GM21576 (cell line): ENCODE measurements at regions not wholly inside any gene's neighbourhood (a gene's known extent, or its start where the extent isn't known, plus 50 kb on each side); places are given as distances from the start of the nearest gene placed in this dataset.
"Not testable (repeated sequence)": the region's sequence is repeated elsewhere in the genome, so short reads cannot be mapped to it uniquely, and the experiment has no call there.

ENCODE experiments used
- ATAC-seq: cut with Tn5 transposase; IDR thresholded peaks from one replicate; pipeline ENCODE4 v1.9.1; 2021; ENCODE audit warnings: mild to moderate bottlenecking, moderate library complexity; ENCODE audit not compliant: unreplicated experiment

DNA sequence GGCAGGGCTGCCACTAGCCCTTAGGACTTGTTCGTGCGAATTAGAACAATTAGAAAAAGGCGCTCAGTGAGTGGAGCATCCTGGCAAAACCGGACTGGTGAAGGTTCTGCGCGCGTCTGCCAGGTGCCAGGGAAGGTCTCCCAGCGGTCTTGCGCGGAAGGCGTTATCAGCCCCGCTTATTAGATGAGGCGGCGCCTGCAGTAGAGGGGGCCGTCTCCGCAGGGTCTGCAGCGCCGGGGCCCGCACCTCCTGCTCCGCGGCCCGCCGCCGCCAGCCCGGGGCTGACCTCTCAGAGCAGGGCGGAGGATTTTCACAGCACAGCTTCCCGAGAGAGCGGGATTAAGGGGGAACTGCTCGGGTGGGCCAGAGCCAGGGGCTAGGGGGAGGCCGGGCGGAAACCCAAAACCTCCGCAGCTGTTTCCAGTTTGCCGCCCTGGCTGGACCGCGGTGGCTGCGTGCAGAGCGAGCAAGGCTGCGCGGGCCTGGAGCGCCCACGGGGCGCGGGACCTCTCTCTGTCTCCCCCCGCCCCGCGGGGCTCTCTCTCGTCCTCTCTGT, 155.2 kb downstream of the FOXD2 start:
- ATAC-seq: no peak

- ATAC-seq: no peak
Measured at GRCh38 chr1:47593598-47594285, 155.9 kb downstream of the FOXD2 start.

DNA sequence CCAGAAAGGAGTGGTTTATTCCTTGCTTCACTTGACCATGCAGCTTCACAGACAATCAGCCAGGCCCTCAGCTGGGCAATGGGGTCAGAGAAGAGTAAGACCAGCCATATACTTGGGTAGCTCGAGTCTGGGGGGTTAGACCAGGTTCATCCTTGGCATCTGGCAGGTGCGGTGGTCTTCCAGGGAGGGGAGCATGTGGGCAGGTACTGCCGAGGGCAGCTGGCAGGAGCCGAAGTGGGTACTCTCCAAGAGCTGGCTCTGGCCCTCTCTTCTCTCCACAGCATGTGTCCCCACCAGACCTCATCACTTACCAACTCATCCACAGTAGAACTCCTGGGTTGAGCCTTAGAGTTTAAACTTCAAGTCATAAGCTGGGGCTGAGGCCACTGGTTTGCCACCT, 156.8 kb downstream of the FOXD2 start:
- no peak for ATAC-seq

GRCh38 chr1:47596328-47596727, 158.5 kb downstream of the FOXD2 start:
- ATAC-seq: no peak

GRCh38 chr1:47598357-47598756, 160.5 kb downstream of the FOXD2 start:
- ATAC-seq: no peak

DNA sequence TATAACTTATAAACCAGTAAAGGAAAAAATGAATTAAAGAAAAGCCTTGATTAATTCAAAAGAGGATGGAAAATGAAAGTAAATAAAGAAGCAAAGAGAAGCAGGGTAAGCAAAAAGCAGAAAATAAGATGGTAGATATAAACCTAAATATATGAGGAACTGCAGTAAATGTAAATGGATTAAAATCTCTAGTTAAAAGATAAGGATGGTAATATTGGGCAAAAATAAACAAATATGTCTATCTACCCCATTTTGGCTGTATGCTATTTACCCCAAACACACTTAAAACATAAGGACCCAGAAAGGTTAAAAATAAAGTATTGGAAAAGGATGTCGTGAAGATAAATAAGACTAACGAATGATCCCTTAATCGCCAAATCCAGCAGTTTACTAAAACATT, 161.9 kb downstream of the FOXD2 start:
- ATAC-seq: no peak

DNA sequence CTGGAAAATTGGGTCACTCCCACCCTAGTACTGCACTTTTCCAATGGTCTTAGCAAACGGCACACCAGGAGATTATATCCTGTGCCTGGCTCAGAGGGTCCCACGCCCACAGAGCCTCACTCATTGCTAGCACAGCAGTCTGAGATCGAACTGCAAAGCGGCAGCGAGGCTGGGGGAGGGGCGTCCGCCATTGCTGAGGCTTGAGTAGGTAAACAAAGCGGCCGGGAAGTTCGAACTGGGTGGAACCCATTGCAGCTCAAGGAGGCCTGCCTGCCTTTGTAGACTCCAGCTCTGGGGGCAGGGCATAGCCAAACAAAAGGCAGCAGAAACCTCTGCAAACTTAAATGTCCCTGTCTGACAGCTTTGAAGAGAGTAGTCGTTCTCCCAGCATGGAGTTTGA, 164.6 kb downstream of the FOXD2 start:
- not testable (repeated sequence) for ATAC-seq

DNA sequence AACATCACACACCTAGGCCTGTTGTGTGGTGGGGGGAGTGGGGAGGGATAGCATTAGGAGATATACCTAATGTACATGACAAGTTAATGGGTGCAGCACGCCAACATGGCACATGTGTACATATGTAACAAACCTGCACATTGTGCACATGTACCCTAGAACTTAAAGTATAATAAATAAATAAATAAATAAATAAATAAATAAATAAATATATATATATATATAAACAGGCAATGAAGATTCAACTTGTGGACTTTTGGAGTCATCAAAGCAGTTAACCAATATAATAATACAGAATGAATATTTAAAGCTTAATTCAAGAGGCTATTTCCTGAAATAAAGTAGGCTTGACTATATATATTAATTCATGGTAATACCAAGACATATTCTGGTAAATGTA, 167.0 kb downstream of the FOXD2 start:
- ATAC-seq: not testable (repeated sequence)

GRCh38 chr1:47608296-47608875, 170.5 kb downstream of the FOXD2 start:
- no peak for ATAC-seq

- no peak for ATAC-seq
Measured at GRCh38 chr1:47611992-47612391, 174.1 kb downstream of the FOXD2 start.

- ATAC-seq: no peak
Measured at GRCh38 chr1:47612819-47613218, 175.0 kb downstream of the FOXD2 start.

DNA sequence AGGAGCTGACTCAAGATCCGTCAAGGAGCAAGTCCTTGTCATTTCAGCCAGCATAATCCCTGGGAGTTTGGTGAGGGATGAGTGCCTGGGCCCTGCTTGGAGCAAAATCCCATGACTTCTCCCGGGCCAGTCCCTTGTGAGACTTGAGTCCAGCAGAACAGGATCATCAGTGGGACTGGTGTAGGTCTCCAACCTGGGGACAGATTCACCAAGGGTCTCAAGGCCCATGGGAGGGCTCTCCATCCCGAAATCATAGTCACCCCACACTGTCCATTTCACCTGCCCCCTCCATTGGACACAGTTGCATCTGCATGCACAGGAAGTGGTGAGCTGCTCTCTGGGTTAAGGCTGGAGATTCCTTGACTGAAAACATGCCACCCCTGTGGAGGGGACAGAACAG, 178.2 kb downstream of the FOXD2 start:
- ATAC-seq: no peak

DNA sequence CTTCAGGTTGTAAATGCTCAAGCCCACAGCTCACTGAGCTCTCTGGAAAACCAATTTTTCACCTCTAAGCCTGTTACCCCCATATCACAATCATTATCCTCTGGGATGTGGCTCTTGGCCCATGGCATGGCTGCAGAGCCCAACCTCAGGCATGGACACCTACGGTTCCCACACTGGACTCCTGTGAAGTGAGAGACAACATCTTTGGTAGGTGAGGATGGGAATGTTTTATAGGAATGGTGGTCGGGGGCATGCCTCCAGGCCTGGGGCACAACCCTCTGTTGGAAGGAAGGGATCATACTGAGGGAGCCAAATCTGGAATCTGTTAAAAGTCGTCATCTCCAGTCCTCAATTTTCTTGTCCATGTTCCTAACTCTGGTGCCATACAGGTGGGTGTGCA, 179.1 kb downstream of the FOXD2 start:
- ATAC-seq: no peak

- no peak for ATAC-seq
Measured at GRCh38 chr1:47617381-47618221, 179.8 kb downstream of the FOXD2 start.

DNA sequence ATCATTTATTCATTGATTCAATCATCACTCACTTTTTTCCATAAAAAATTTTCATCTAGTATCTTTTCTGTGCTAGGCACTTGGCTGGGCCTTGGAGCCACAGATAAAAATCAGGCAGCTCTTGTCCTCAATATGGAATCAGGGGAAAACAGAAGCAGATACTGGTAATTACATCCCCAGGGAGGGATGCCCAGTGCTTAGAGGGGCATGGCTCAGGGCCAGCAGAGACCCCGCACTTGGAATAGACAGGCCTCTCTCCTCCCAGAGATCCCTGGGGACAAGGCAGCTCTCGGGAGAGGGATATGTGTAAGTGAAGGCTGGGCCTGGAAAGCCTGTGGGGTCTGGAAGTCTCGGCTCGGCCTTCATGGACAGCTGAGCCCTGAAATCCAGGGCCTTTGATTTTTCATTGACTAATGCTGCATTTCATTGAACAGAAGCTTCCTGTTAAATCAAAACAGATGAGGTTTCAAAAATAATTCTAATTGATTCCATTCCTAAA, 180.4 kb downstream of the FOXD2 start:
- ATAC-seq: no peak

GRCh38 chr1:47618830-47619229, 181.0 kb downstream of the FOXD2 start:
- ATAC-seq: no peak

DNA sequence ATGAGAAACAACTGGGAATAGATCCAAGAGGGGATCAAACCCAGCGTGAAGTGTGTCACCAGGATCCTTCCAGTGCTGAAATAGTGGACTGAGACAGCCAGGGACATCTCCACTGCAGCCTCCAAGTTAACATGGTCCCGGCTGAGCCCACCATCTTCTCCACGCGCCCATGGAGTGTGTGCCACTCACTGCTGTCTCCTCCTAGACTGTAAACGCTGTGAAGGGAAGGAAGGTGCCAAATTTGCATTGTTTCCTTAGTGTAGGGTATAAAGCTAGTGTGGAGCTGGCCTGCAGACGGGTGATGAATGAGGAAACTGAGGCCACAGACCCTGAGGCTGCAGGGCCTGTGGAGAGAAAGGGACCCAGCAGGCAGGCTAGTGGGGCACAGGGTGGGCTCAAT, 183.6 kb downstream of the FOXD2 start:
- no peak for ATAC-seq

GRCh38 chr1:47621977-47622376, 184.1 kb downstream of the FOXD2 start:
- no peak for ATAC-seq

DNA sequence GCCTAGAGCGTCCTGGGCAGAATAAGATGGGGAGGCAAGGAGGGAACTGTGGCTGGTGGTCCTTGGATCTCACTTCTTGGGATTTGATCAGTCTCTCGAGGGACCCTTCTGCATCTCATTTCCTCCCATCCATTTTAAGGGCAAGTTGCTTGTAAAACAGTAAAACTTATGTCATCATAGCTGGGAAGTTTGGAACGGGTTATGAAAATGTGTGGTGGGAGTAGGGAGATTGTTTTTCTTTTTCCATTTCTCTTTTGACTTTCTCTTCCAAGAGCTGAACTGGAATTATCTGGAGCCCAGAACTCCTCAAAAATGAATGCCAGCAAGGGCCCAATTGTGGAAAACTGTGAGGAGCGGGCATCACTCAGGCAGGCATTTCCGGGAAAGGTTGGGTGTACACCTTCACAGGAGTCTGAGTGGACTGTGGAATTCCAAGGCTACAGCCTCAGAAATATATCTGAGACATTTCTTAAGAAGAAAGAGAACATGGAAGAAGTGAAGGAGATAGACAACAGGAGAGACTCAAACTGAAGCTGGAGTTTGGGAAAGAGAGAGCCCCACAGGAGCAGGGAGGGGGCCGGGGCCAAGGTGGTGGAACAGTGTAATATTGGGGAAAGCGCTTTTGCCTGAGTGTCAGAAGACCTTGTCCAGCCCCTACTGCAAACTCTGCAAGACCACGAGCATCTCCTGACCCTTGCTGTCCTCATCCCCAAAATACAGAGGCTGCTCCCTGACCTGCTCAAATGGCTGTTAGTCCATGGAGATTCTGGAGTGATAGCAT, 185.1 kb downstream of the FOXD2 start:
- no peak for ATAC-seq

- ATAC-seq: no peak
Measured at GRCh38 chr1:47623557-47623940, 185.7 kb downstream of the FOXD2 start.

DNA sequence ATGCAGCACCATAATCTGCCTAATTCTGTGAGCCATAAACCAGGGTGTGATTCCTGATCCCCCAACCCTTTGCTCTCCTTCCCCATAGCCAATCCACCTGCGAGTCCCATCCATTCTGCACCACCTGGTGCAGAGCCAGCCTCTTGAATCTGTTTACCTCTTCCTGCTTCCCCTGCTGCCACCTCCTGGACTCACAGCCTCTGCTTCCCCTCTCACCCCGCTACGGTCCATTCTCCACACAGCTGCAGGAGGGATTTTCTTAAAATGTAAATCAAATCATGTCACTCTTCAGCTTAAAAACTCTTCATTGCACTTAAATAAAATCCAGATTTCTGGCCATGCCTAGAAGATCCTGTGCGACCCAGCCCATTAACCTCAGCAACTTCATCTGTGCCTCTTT, 186.7 kb downstream of the FOXD2 start:
- ATAC-seq: no peak
